IMR-90 (cell line): ENCODE measurements at regions not wholly inside any gene's neighbourhood (a gene's known extent, or its start where the extent isn't known, plus 50 kb on each side); places are given as distances from the start of the nearest gene placed in this dataset.

Experiments
- ATAC-seq: fragments of 200-7000 bp; cut with Tn5 transposase; 2 replicates; pipeline ENCODE4 v1.9.1; 2020; ENCODE audit warnings: low read depth, mild to moderate bottlenecking, moderate library complexity
- BruUV-seq: library from RNA; stranded (reverse); fragments of 400-500 nt; replicated peaks from 2 replicates; lab custom pipeline; 2021; lab: Mats Ljungman, UMichigan
- CTCF ChIA-PET: fragments of 300-600 bp; formaldehyde crosslinking; extraction: SDS; loops from one replicate; lab custom pipeline; 2021; ENCODE audit warnings: antibody characterized with exemption; lab: Yijun Ruan, JAX
- POLR2A ChIA-PET: fragments of 300-600 bp; sonication (Branson Sonifier 250); formaldehyde crosslinking; loops from one replicate; lab custom pipeline; 2022; ENCODE audit warnings: antibody characterized with exemption; ENCODE audit not compliant: unreplicated experiment; lab: Charles Lee
- DNase-seq: peaks from one replicate; pipeline ENCODE4 v3.0.0; 2013
- H2AFZ ChIP-seq: replicated peaks from 2 replicates; pipeline ENCODE3; 2013; ENCODE audit warnings: low read length, mild to moderate bottlenecking; ENCODE audit not compliant: poor library complexity
- H2AK5ac ChIP-seq: 2 replicates; pipeline ENCODE4 v1.6.1; 2013; ENCODE audit warnings: low read depth, low read length, inconsistent platforms
- H2AK9ac ChIP-seq: replicated peaks from 2 replicates; pipeline ENCODE3; 2013; ENCODE audit warnings: mild to moderate bottlenecking, low read depth, low read length, moderate library complexity; ENCODE audit not compliant: poor library complexity
- H2BK120ac ChIP-seq: 2 replicates; pipeline ENCODE4 v1.6.1; 2013; ENCODE audit warnings: low read depth, low read length, inconsistent platforms
- H2BK15ac ChIP-seq: 3 replicates; pipeline ENCODE4 v1.6.1; 2013; ENCODE audit warnings: low read depth, low read length, inconsistent platforms
- H2BK20ac ChIP-seq: 2 replicates; pipeline ENCODE4 v1.6.1; 2013; ENCODE audit warnings: low read depth, mild to moderate bottlenecking, inconsistent platforms, low read length, moderate library complexity
- H2BK5ac ChIP-seq: 2 replicates; pipeline ENCODE4 v1.6.1; 2013; ENCODE audit warnings: mild to moderate bottlenecking, low read depth, low read length, inconsistent platforms; ENCODE audit not compliant: poor library complexity, severe bottlenecking
- H3K14ac ChIP-seq: replicated peaks from 2 replicates; pipeline ENCODE4 v1.6.1; 2013; ENCODE audit warnings: low read depth, low read length, inconsistent platforms
- H3K18ac ChIP-seq: 2 replicates; pipeline ENCODE4 v1.6.1; 2013; ENCODE audit warnings: low read depth, low read length, control low read depth
- H3K23ac ChIP-seq: 2 replicates; pipeline ENCODE4 v1.6.1; 2013; ENCODE audit warnings: low read depth, low read length, inconsistent platforms
- H3K27ac ChIP-seq: 2 replicates; pipeline ENCODE4 v1.5.1; 2013; ENCODE audit warnings: mild to moderate bottlenecking, control low read depth, low read length; ENCODE audit not compliant: insufficient read depth
- H3K27me3 ChIP-seq: 2 replicates; pipeline ENCODE4 v1.6.1; 2013; ENCODE audit warnings: low read length; ENCODE audit not compliant: control insufficient read depth, insufficient read depth
- H3K36me3 ChIP-seq: 2 replicates; pipeline ENCODE4 v1.6.1; 2013; ENCODE audit warnings: low read length, mixed read lengths; ENCODE audit not compliant: control insufficient read depth, insufficient read depth
- H3K4ac ChIP-seq: 2 replicates; pipeline ENCODE4 v1.6.1; 2013; ENCODE audit warnings: low read depth, low read length, inconsistent platforms
- H3K4me1 ChIP-seq: 2 replicates; pipeline ENCODE4 v1.6.1; 2013; ENCODE audit warnings: low read length, mixed read lengths; ENCODE audit not compliant: control insufficient read depth, insufficient read depth
- H3K4me2 ChIP-seq: 2 replicates; pipeline ENCODE4 v1.6.1; 2013; ENCODE audit warnings: low read depth, mild to moderate bottlenecking, control low read depth, low read length, moderate library complexity
- H3K4me3 ChIP-seq: 2 replicates; pipeline ENCODE4 v1.5.1; 2013; ENCODE audit warnings: low read depth, mild to moderate bottlenecking, control low read depth, low read length, moderate library complexity; ENCODE audit not compliant: insufficient read depth
- H3K56ac ChIP-seq: 2 replicates; pipeline ENCODE4 v1.6.1; 2013; ENCODE audit warnings: low read length, inconsistent platforms; ENCODE audit not compliant: insufficient read depth; ENCODE audit errors: extremely low read depth
- H3K79me1 ChIP-seq, 2 experiments: 2 replicates each; pipeline ENCODE4 v1.6.1; 2013; ENCODE audit warnings: low read length in 2 of 2, inconsistent platforms in 1 of 2, low read depth in 1 of 2
- H3K9ac ChIP-seq: 2 replicates; pipeline ENCODE4 v1.6.1; 2013; ENCODE audit warnings: low read depth, low read length, control low read depth
- H3K9me1 ChIP-seq: 2 replicates; pipeline ENCODE4 v1.6.1; 2013; ENCODE audit warnings: low read length, inconsistent platforms; ENCODE audit not compliant: insufficient read depth
- H3K9me3 ChIP-seq: 2 replicates; pipeline ENCODE4 v1.6.1; 2013; ENCODE audit warnings: low read length; ENCODE audit not compliant: control insufficient read depth, insufficient read depth
- H4K20me1 ChIP-seq: 2 replicates; pipeline ENCODE4 v1.6.1; 2013; ENCODE audit warnings: low read length, inconsistent platforms; ENCODE audit not compliant: insufficient read depth
- H4K5ac ChIP-seq: 2 replicates; pipeline ENCODE4 v1.6.1; 2013; ENCODE audit warnings: mild to moderate bottlenecking, low read depth, low read length, control low read depth
- H4K8ac ChIP-seq, 2 experiments: 2 replicates each; pipeline ENCODE4 v1.6.1; 2013; ENCODE audit warnings: low read depth in 2 of 2, low read length in 2 of 2, control low read depth in 1 of 2, inconsistent platforms in 1 of 2
- H4K91ac ChIP-seq: 2 replicates; pipeline ENCODE4 v1.6.1; 2013; ENCODE audit warnings: low read depth, low read length, inconsistent platforms; ENCODE audit not compliant: insufficient read depth
- MAFK ChIP-seq: IDR thresholded peaks from 2 replicates; pipeline ENCODE4 v1.6.1; 2012; ENCODE audit warnings: low read depth, low read length, improper control_type of control experiment
- MXI1 ChIP-seq: IDR thresholded peaks from 2 replicates; pipeline ENCODE4 v1.6.1; 2012; ENCODE audit warnings: low read depth, mild to moderate bottlenecking, low read length, moderate library complexity, borderline replicate concordance
- POLR2A ChIP-seq: IDR thresholded peaks from 2 replicates; pipeline ENCODE4 v1.6.1; 2012; ENCODE audit warnings: mild to moderate bottlenecking, low read depth, low read length
- RAD21 ChIP-seq: IDR thresholded peaks from 2 replicates; pipeline ENCODE4 v1.6.1; 2012; ENCODE audit warnings: low read length, improper control_type of control experiment
- WGBS, 2 experiments: methylation state at CpG; one replicate each; pipeline versions ENCODE4 v1.1.5 to v1.1.7; 2013; ENCODE audit warnings: missing lambda C conversion rate in 2 of 2; ENCODE audit not compliant: insufficient read length in 1 of 2; ENCODE audit errors: extremely low coverage in 2 of 2; 5-methylcytosine and 5-hydroxymethylcytosine counted together
- dilution Hi-C: fragments of 300-500 bp; cut with HindIII; formaldehyde crosslinking; loops from one replicate; pipeline ENCODE4 v1.14.3; 2018; ENCODE audit warnings: low sequenced_read_pairs; ENCODE audit not compliant: unreplicated experiment
- in situ Hi-C: fragments of 300-500 bp; cut with MboI; formaldehyde crosslinking; loops from 3 replicates; pipeline ENCODE4 v1.14.3; 2019; ENCODE audit warnings: low sequenced_read_pairs, inconsistent platforms, mixed read lengths
- intact Hi-C: fragments of 100-400 bp; cut with micrococcal nuclease; formaldehyde crosslinking; loops from 2 replicates; pipeline ENCODE4 v1.10.0; 2022

DNA sequence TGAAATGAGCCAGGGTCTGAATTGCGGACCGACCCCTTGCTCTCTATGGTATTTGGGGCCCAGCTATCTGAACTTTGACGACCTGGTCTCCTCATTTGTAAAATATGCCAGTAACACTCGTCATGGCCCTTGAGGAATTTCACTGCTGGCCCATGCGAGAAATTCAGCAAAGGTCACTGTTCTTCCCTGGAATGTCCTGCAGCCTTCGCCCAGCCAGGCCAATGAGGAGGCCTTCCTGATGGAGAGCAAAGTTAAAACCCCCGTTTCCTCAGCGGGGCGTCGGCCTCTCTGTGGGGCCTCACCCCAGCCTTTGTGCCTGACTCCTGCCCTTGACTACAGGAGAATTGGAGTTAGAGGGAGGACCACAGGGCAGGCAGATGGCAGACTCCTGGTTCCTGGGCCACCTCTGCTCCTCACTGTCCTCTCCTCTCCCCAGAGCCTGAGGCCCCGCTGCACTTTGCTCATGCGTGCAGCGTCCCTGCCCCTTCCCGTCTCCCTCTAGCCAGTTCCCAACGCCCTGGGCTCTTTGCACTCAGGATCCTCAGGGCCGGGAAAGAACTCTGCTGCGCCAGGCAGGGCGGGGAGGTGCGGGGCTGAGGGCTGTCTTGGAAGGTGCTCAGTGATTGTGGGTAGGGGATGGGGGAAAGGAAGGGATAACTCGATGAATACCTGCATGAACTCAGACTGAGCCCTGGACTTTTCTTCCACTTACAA is 257.0 kb upstream of the RAB6C start:
- Histone ChIP-seq H3K9me3 (peaks cover 5% of the 10 kb centered on the region; the same call in 1 of the 2 replicates), H2BK120ac (no peak overlapping the region), H2BK5ac (no peak overlapping the region), H3K9ac (no peak overlapping the region), H3K4me1 (no peaks in the 10 kb centered on the region), H3K27ac (no peak overlapping the region), H2AK9ac (no peak overlapping the region), H3K56ac (no peak overlapping the region), H3K9me1 (no peaks in the 10 kb centered on the region), H3K4ac (no peak overlapping the region), H4K5ac (no peak overlapping the region), H3K36me3 (no peaks in the 10 kb centered on the region), H3K18ac (no peak overlapping the region), H3K4me2 (no peak overlapping the region), H3K27me3 (no peaks in the 10 kb centered on the region), H2BK15ac (no peak overlapping the region), H2AFZ (no peak overlapping the region), H3K14ac (no peak overlapping the region), H3K79me1 (no peaks in the 10 kb centered on the region), H3K4me3 (no peak overlapping the region), H2AK5ac (no peak overlapping the region), H4K8ac (no peak overlapping the region), H2BK20ac (no peak overlapping the region), H3K23ac (no peak overlapping the region), H4K20me1 (no peaks in the 10 kb centered on the region), H4K91ac (no peak overlapping the region)
- intact Hi-C loops, result no loop called here
- WGBS, 2 experiments, result 41% methylated on average over 5 of the region's 20 CpGs; no CpG with 5 or more reads in 1 of the 2 experiments
- ChIA-PET CTCF (no interaction called here), POLR2A (no interaction called here)
- in situ Hi-C loops, result no loop called here
- ATAC-seq, result no peak
- TF ChIP-seq MAFK (no peak), MXI1 (no peak), RAD21 (no peak), POLR2A (no peak)
- no TSS peak for BruUV-seq
- dilution Hi-C loops, result no loop called here
- no peak for DNase-seq
